Activated CD4-positive, alpha-beta T cell treated with anti-CD3 and anti-CD28 coated beads for 1 hour (primary cell): ENCODE measurements at regions not wholly inside any gene's neighbourhood (a gene's known extent, or its start where the extent isn't known, plus 50 kb on each side); places are given as distances from the start of the nearest gene placed in this dataset.

Experiments used
- DNase-seq: peaks from one replicate; pipeline ENCODE4 v3.0.0-alpha.2; 2020

DNA sequence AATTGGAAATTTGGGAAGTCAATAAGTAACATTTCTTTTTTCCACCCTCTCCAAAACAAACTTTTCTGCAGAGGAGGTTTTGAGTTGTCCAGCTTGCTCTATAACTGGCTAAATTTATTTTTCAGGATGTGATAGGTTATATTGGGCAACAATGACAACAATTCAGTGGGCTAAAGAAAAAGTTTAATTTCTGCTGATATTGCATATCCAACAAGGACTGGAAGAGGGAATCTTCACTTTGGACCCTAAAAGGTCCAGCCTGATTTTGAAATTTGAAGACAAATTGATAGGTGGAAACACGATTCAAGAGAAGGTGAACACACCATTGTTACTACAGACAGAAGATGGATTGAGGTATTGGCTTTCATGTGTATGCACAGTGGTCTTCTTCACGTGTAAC, 393.1 kb downstream of the BRINP1 start:
- DNase-seq: no peak

- DNase-seq: no peak
Measured at GRCh38 chr9:118984607-118985006, 384.6 kb downstream of the BRINP1 start.

DNA sequence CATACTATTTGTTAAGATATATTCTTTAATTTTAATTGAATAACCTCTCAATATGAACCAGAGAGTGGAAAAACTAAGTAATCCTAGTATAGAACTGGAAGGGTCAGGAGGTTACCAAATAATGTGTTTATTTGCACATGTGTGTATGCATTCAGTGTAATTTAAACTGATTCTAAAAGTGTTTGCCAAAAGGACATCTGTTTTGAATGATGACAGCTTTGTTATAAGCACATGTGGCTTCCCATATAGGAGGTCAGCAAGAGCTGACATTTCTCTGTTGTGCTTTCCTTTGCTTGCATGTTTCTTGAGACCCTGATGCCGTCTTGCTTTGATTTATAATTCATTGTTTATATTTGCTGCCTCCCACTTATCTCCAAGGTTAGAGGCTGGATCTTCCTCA, 383.4 kb downstream of the BRINP1 start:
- no peak for DNase-seq

DNA sequence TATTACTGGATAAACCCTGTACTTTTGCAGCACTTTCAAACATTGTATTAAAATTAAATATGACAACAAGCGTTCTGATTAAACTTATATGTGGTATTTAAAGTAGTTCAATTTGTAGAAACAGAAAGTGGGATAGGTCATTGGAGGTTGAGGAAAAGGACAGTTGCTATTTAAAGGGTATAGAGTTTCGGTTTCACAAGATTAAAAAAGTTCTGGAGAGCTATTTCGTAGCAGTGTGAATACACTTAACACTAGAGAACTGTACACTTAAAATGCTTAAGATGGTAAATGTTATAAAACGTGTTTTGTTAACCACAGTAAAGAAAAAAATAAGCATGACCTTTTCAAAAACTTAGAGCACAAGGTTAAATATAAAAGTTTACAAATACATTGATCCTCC, 382.1 kb downstream of the BRINP1 start:
- no peak for DNase-seq

GRCh38 chr9:118990949-118991348, 378.3 kb downstream of the BRINP1 start:
- DNase-seq: no peak

- DNase-seq: no peak
Measured at GRCh38 chr9:118991366-118992285, 377.6 kb downstream of the BRINP1 start.

- DNase-seq: no peak
Measured at GRCh38 chr9:118992813-118993794, 376.1 kb downstream of the BRINP1 start.

- no peak for DNase-seq
Measured at GRCh38 chr9:118993965-118994364, 375.3 kb downstream of the BRINP1 start.

GRCh38 chr9:119002491-119002890, 366.7 kb downstream of the BRINP1 start:
- DNase-seq: no peak

GRCh38 chr9:119003201-119003611, 366.0 kb downstream of the BRINP1 start:
- no peak for DNase-seq

DNA sequence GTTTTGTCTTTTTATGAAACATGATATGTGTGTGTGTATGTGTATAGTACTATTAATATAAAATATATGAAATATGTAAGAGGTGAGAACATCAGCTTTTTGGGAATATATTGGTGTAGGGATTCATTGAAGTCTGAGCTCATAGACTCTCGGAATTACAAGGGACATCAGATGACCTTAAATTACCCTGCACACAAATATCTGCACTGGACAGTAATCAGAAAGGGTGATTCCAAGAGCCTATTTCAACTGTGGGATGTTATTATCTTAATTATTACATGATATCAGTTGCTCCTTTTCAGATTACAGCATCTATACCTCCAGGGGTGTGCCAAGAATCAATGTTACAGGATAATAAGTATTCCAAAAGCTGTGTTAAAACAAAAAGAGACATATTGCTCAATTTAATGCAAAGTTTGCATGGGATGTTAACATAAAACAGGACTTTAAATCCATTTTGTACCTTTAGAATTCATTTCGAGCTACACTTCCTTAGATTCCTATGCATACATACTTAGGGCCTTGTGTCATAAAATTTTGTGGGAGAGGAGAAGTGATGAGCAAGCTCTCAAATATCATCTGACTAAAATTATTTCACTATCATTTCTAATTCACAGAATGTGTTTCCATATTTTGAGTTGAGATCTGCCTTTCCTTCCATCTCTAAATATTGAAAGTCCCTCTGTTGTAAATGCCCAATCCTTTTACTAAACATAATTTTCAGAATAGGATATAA, 365.2 kb downstream of the BRINP1 start:
- DNase-seq: no peak

GRCh38 chr9:119004618-119004990, 364.6 kb downstream of the BRINP1 start:
- no peak for DNase-seq

DNA sequence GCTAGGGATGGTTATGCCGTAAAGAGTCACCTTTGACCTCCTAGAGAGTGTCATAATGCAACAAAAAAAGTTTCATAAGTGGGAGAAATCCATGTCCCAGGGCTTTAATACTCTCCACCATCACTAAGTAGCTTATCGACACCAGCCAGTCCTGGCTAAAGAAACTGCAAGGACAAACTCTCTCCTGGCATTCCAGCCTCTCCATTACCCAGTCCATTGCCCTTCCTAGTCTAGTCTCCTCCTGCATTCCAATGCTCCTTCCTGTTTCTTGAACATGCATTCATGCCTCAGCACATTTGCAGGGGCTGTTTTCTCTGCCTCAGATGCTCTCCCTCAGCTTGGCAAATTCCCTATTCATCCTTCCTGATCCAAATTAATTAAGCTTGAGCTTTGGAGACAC, 364.1 kb downstream of the BRINP1 start:
- DNase-seq: no peak

GRCh38 chr9:119009249-119009648, 360.0 kb downstream of the BRINP1 start:
- DNase-seq: no peak

GRCh38 chr9:119020284-119020683, 349.0 kb downstream of the BRINP1 start:
- DNase-seq: no peak

GRCh38 chr9:119020730-119021333, 348.4 kb downstream of the BRINP1 start:
- DNase-seq: no peak

- DNase-seq: no peak
Measured at GRCh38 chr9:119026120-119026519, 343.1 kb downstream of the BRINP1 start.

GRCh38 chr9:119027901-119028699, 341.1 kb downstream of the BRINP1 start:
- DNase-seq: no peak

- no peak for DNase-seq
Measured at GRCh38 chr9:119029886-119030285, 339.3 kb downstream of the BRINP1 start.

DNA sequence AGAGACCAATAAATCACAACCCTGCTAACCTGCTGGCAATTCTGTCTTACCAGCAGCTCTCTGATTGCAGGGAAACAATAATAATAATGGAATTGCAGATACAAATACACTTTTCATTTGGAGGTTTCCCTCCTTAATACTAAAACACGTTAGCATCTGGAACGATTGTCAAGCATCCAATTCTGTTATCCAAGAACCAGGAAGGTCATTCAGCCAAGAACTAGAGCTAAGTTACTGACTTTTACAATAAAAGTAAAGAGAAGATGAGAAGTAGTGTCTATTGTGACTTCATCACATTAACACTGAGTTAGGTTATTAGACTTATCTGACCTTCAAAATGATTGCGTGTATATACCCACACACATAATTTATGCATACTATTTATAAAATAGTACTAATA, 335.6 kb downstream of the BRINP1 start:
- no peak for DNase-seq

- DNase-seq: no peak
Measured at GRCh38 chr9:119036969-119037368, 332.3 kb downstream of the BRINP1 start.

- DNase-seq: no peak
Measured at GRCh38 chr9:119043996-119044395, 325.2 kb downstream of the BRINP1 start.
